Fibroblast of upper back skin (primary cell): ENCODE measurements at regions not wholly inside any gene's neighbourhood (a gene's known extent, or its start where the extent isn't known, plus 50 kb on each side); places are given as distances from the start of the nearest gene placed in this dataset.
A peak's percentile ranks its signal among the peaks of the same experiment; 100 is the strongest.
"Not testable (repeated sequence)": the region's sequence is repeated elsewhere in the genome, so short reads cannot be mapped to it uniquely, and the experiment has no call there.

Experiments
- DNase-seq: peaks from one replicate; pipeline ENCODE4 v3.0.0-alpha.2; 2013

DNA sequence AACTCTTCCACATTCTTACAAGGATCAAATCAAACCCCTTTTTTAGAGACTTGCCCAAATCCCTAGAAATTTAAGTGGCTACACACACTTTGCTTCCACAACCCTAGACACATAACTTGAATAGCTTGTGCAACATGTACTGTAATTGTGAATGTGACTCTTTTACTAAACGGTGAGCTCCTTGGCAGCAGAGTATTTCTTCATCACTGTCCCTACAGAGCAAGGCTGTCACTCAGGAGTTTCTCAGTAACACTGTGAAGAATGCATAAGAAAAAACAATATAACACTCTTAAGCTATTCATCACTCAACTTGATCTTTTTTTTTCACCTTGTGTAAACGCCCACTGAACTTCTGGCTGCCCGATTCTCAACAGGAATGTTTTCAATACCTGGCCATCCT lies 53.8 kb upstream of the ADAMTS18 start:
- DNase-seq, result no peak

- no peak for DNase-seq
Observed at GRCh38 chr16:77491091-77491490, 56.3 kb upstream of the ADAMTS18 start.

DNA sequence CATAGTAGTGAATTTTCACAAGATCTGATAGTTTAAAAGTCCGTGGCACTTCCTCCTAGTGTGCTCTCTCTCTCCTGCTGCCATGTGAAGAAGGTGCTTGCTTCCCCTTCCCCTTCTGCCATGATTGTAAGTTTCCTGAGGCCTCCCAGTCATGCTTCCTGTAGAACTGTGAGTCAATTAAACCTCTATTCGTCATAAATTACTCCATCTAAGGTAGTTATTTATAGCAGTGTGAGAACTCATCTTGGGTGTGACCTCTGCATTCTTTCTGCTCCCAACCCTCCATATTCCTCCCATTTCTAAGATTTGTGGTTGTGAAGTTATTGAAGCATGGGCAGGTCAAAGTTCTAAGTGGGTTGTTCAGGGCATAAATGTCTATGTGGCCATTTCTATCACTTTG lies 62.1 kb upstream of the ADAMTS18 start:
- DNase-seq, result no peak

DNA sequence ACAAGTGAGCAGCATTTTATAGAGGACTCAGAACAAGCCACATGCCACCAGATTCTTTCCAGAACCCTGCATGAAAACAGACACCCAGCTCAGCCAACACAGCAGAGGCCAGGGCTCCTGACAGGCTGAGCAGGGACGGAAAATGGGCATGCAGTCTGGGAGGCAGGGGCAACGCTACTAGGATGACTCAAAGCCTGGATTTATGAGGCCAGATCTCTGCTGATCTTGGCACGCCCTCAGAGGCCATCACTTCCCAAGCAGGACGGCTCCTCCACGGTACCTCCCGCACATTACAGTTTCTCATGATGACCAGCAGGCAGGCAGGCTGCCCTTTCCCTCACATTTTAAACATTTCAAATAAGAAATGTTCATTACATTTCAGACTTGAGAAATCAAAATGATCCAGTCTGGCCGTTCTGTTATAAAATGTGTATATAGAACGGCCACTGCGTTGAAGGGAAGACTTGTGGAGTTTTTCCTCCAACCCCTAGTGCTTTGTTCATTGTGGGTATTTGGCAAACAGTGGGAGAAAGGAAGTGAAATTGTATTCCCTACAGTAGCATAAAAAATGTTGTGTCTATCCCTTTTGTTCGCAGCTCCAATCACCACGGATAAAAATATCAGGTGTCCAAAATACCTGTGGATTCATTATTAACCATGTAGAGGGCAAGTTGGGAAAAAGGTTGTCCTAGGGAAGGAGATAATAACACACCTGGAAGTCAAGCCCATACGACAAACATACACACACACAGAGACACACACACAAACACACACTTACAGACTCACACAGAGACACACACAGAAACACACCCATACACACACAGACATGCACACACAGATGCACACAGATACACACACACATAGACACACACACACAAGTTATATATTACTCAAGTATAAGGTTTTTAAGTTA lies 64.8 kb upstream of the ADAMTS18 start:
- DNase-seq, result peak; percentile 36

- DNase-seq, result no peak
Observed at GRCh38 chr16:77500286-77500598, 65.4 kb upstream of the ADAMTS18 start.

DNA sequence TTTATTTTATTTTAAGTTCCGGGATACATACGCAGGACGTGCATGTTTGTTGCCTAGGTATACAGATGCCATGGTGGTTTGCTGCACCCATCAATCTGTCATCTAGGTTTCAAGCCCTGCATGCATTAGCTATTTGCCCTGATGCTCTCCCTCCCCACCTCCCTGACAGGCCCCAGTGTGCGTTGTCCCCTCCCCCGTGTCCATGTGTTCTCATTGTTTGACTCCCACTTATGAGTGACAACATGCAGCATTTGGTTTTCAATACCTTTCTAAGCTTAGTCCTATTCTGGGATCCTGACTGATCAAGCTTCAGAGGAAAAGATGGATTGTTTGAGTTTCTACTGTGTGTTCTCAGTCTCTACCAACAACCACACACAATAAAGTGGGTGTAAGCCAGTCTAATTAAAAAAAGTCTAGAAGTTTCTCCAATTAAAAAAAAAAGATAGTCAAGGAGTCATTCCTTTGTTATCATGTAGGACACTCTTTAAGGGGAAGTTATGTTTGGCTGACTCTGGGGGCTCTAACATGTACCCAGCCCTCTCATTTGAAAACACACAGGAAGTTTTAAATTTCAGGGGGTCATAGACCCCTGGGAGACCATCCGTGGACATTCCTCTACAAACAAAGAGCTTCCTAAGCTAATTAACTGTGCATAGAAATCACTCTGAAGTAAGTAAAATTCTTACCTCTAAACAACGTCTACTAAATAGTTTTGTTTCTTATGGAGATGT lies 66.3 kb upstream of the ADAMTS18 start:
- DNase-seq, result no peak

DNA sequence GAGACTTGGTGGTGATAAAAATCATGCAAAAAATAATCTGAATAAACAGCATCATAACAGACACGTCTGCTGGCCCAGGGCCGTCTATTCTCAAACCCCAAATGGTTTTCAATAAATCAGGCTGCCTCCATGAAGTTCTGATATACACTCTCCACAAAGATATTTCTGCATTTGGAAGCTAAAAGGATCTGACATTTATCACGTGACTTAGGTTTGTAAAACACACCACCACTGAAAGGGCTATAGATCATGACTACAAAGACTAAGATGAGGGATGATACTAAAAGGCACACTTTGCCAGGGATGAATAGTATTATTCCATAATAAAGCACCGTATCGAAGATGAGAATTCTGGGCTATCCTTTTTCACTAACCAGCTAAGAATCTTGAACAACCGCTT lies 67.6 kb upstream of the ADAMTS18 start:
- no peak for DNase-seq

DNA sequence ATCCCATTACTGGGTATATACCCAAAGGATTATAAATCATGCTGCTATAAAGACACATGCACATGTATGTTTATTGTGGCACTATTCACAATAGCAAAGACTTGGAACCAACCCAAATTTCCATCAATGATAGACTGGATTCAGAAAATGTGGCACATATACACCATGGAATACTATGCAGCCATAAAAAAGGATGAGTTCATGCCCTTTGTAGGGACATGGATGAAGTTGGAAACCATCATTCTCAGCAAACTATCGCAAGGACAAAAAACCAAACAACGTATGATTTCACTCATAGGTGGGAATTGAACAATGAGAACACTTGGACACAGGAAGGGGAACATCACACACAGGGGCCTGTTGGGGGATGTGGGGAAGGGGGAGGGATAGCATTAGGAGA lies 71.7 kb upstream of the ADAMTS18 start:
- DNase-seq, result not testable (repeated sequence)

GRCh38 chr16:77509051-77509450 lies 74.2 kb upstream of the ADAMTS18 start:
- DNase-seq, result no peak

- DNase-seq, result no peak
Observed at GRCh38 chr16:77509796-77510195, 75.0 kb upstream of the ADAMTS18 start.

- no peak for DNase-seq
Observed at GRCh38 chr16:77511053-77511452, 76.2 kb upstream of the ADAMTS18 start.

- no peak for DNase-seq
Observed at GRCh38 chr16:77514500-77515220, 79.8 kb upstream of the ADAMTS18 start.

DNA sequence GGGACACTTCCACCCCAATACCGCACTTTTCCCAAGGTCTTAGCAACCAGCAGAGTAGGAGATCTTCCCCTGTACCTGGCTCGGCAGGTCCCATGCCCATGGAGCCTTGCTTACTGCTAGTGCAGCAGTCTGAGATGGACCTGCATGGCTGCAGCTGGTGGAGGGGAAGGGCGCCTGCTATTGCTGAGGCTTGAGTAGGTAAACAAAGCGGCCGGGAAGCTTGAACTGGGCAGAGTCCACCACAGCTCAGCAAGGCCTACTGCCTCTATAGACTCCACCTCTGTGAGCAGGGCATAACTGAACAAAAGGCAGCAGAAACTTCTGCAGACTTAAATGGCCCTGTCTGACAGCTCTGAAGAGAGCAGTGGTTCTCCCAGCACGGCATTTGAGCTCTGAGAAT lies 90.4 kb upstream of the ADAMTS18 start:
- DNase-seq, result not testable (repeated sequence)

GRCh38 chr16:77531752-77532151 lies 96.9 kb upstream of the ADAMTS18 start:
- peak; percentile 93 for DNase-seq

- no peak for DNase-seq
Observed at GRCh38 chr16:77536809-77537208, 102.0 kb upstream of the ADAMTS18 start.

GRCh38 chr16:77539421-77540034 lies 104.7 kb upstream of the ADAMTS18 start:
- no peak for DNase-seq

GRCh38 chr16:77540646-77541045 lies 105.8 kb upstream of the ADAMTS18 start:
- DNase-seq, result peak; percentile 58

DNA sequence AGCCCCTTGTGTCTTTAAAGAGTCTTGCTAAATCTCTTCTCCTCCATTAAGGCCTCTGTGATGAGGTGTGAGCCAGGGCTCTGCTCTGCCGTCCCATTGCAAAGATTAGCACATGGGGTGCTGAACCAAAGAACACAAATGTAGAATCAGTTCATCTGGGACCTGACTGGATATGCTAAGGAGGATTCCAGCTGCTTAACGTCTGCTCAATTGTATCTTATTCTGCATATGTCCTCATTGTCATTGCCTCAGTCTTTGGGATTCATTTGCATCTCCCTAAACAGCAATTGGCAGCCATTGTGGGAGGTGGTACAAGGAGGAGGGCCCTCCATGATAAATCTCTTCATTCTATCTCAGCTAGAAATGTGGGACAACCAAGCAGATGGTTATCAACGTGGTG lies 106.3 kb upstream of the ADAMTS18 start:
- no peak for DNase-seq

DNA sequence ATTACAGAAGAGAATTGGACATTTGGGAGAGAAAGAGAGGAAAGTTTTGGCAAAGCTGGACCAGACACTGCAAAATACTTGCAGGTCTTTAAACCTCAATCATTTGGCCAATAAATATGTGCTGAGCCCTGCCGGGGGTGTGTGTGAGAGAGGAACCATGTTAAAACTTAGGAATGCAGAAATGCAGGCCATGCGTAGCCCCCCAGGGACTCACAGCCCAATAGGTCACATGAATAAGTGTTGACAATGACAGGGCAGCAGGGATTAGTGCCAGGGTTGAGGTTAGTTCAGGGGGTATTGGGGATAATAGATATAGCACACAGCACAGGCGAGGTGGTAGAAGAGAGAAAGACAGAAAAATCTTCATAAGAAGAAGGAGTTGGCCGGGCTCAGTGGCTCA lies 113.3 kb upstream of the ADAMTS18 start:
- no peak for DNase-seq

- DNase-seq, result peak; percentile 31
Observed at GRCh38 chr16:77548766-77549165, 113.9 kb upstream of the ADAMTS18 start.

GRCh38 chr16:77549876-77550275 lies 115.0 kb upstream of the ADAMTS18 start:
- DNase-seq, result no peak

DNA sequence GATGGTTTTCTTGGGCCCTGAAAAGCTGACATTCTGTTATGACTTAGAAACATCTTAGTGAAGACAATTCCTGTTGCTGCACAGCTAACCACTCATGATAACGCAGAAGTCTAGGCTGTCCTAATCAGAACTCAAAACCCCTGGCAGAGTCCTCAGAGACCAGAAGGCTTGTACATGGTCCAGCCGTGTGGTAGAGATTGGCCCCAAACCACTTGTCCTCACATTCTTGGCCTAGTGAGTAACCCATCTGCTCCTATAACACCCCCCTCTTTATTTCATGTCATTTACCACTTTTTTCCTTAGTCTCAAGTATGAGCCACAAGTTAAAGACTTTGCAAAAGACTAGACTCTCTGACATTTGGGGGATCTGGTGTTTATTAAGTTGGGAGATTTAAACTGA lies 116.5 kb upstream of the ADAMTS18 start:
- peak; percentile 73 for DNase-seq

DNA sequence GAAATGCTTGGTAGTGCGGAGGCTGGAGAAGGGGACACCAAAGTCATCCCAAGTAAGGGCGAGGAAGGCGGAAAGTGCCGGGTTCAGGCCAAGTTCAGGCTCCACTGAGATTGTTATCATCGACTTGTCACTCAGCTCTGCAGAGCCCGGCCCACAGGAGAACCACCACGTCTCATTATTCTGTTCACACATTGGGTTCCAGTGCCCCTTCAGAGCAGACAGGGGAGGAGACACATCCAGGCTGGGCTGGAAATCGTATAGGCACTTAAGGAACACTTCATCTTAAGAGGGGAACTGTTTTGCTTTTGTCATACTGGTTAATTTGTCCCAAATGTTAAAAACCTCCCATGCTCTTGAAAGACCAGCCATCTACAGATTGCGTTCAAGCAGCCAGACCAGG lies 118.3 kb upstream of the ADAMTS18 start:
- DNase-seq, result no peak
